ENCODE measurements at regions not wholly inside any gene's neighbourhood (a gene's known extent, or its start where the extent isn't known, plus 50 kb on each side); places are given as distances from the start of the nearest gene placed in this dataset.
"Not testable (repeated sequence)": the region's sequence is repeated elsewhere in the genome, so short reads cannot be mapped to it uniquely, and the experiment has no call there.

GRCh38 chr6:130610303-130610702 lies 216.9 kb upstream of the SMLR1 start:
- no peak for TF ChIP-seq CTCF (IDR thresholded peaks at IDR 0.05)
- no peak overlapping the region for H3K4me3 ChIP-seq
- DNase-seq (no peak), ATAC-seq (no peak)
- intact Hi-C loops (cut with DNase I) = no loop called here
- H3K4me1 ChIP-seq = no peaks in the 10 kb centered on the region
- no peaks in the 10 kb centered on the region for H3K9me3 ChIP-seq
- no peaks in the 10 kb centered on the region for H3K27me3 ChIP-seq (ENCODE audit: low read depth)
- H3K27ac ChIP-seq = no peak overlapping the region
- H3K36me3 ChIP-seq = no peaks in the 10 kb centered on the region

- Histone ChIP-seq H3K4me3 (no peak overlapping the region), H3K36me3 (no peaks in the 10 kb centered on the region), H3K4me1 (no peaks in the 10 kb centered on the region), H3K27ac (no peak overlapping the region), H3K9me3 (no peaks in the 10 kb centered on the region), H3K27me3 (ENCODE audit: low read depth) (no peaks in the 10 kb centered on the region)
- DNase-seq = no peak
- ATAC-seq = peak in 1 of 2 donors; percentile 23
- TF ChIP-seq CTCF (IDR thresholded peaks at IDR 0.05) = no peak
- intact Hi-C loops (cut with DNase I) = no loop called here
Observed at GRCh38 chr6:130611366-130611765, 215.8 kb upstream of the SMLR1 start.

GRCh38 chr6:130613176-130613575 lies 214.0 kb upstream of the SMLR1 start:
- intact Hi-C loops (cut with DNase I) = no loop called here
- H3K9me3 ChIP-seq = no peaks in the 10 kb centered on the region
- TF ChIP-seq CTCF (IDR thresholded peaks at IDR 0.05) = no peak
- ATAC-seq (no peak), DNase-seq (no peak)
- no peak overlapping the region for H3K27ac ChIP-seq
- H3K36me3 ChIP-seq = no peaks in the 10 kb centered on the region
- H3K27me3 ChIP-seq (ENCODE audit: low read depth) = no peaks in the 10 kb centered on the region
- H3K4me1 ChIP-seq = no peaks in the 10 kb centered on the region
- no peak overlapping the region for H3K4me3 ChIP-seq

- intact Hi-C loops (cut with DNase I) = no loop called here
- H3K27ac ChIP-seq = no peak overlapping the region
- no peak for ATAC-seq
- no peak for DNase-seq
- H3K27me3 ChIP-seq (ENCODE audit: low read depth) = no peaks in the 10 kb centered on the region
- H3K36me3 ChIP-seq = no peaks in the 10 kb centered on the region
- no peak for TF ChIP-seq CTCF (IDR thresholded peaks at IDR 0.05)
- H3K9me3 ChIP-seq = no peaks in the 10 kb centered on the region
- H3K4me1 ChIP-seq = no peaks in the 10 kb centered on the region
- H3K4me3 ChIP-seq = no peak overlapping the region
Observed at GRCh38 chr6:130615816-130616215, 211.4 kb upstream of the SMLR1 start.

- Histone ChIP-seq H3K27ac (no peak overlapping the region), H3K4me1 (no peaks in the 10 kb centered on the region), H3K27me3 (ENCODE audit: low read depth) (no peaks in the 10 kb centered on the region), H3K9me3 (no peaks in the 10 kb centered on the region), H3K4me3 (no peak overlapping the region), H3K36me3 (no peaks in the 10 kb centered on the region)
- ATAC-seq = no peak
- no peak for DNase-seq
- TF ChIP-seq CTCF (IDR thresholded peaks at IDR 0.05) = no peak
- intact Hi-C loops (cut with DNase I) = no loop called here
Observed at GRCh38 chr6:130617658-130618057, 209.5 kb upstream of the SMLR1 start.

GRCh38 chr6:130618806-130619205 lies 208.4 kb upstream of the SMLR1 start:
- H3K27ac ChIP-seq; H3K9me3 ChIP-seq; intact Hi-C loops (cut with DNase I); H3K4me1 ChIP-seq; H3K36me3 ChIP-seq; DNase-seq; H3K27me3 ChIP-seq (ENCODE audit: low read depth); ATAC-seq; H3K4me3 ChIP-seq: not testable (repeated sequence)
